SH-SY5Y (cell line): ENCODE measurements at regions not wholly inside any gene's neighbourhood (a gene's known extent, or its start where the extent isn't known, plus 50 kb on each side); places are given as distances from the start of the nearest gene placed in this dataset.

Experiments
- GATA2 ChIP-seq: IDR thresholded peaks from 2 replicates; pipeline ENCODE4 v1.6.1; 2011; ENCODE audit warnings: mild to moderate bottlenecking, low read depth, low read length
- GATA3 ChIP-seq: IDR thresholded peaks from 2 replicates; pipeline ENCODE4 v1.6.1; 2011; ENCODE audit warnings: low read depth, mild to moderate bottlenecking, low read length, moderate library complexity

- TF ChIP-seq GATA3, result no peak
- no peak for TF ChIP-seq GATA2
These were observed 880.3 kb upstream of the MGAT4C start for GRCh38 chr12:87136330-87136976.

- TF ChIP-seq GATA2 (peak; percentile 38; the same call in 1 of the 2 replicates), GATA3 (no peak)
These were observed 871.1 kb upstream of the MGAT4C start for GRCh38 chr12:87127272-87127671.

- TF ChIP-seq GATA2, result no peak
These were observed 865.7 kb upstream of the MGAT4C start for GRCh38 chr12:87121896-87122295.

GRCh38 chr12:87120440-87120839 lies 864.2 kb upstream of the MGAT4C start:
- no peak for TF ChIP-seq GATA3
- TF ChIP-seq GATA2, result no peak

- TF ChIP-seq GATA2 (peak; percentile 77), GATA3 (peak; percentile 67)
These were observed 863.5 kb upstream of the MGAT4C start for GRCh38 chr12:87119713-87120112.

GRCh38 chr12:87117526-87117925 lies 861.3 kb upstream of the MGAT4C start:
- TF ChIP-seq GATA2 (peak; percentile 70), GATA3 (peak; percentile 88)

GRCh38 chr12:87116780-87117179 lies 860.6 kb upstream of the MGAT4C start:
- no peak for TF ChIP-seq GATA2
- no peak for TF ChIP-seq GATA3

GRCh38 chr12:87112571-87113345 lies 856.6 kb upstream of the MGAT4C start:
- TF ChIP-seq GATA2 (no peak), GATA3 (no peak)

- TF ChIP-seq GATA2 (no peak), GATA3 (no peak)
These were observed 851.6 kb upstream of the MGAT4C start for GRCh38 chr12:87107766-87108165.

- TF ChIP-seq GATA3 (no peak), GATA2 (no peak)
These were observed 851.1 kb upstream of the MGAT4C start for GRCh38 chr12:87107270-87107669.

- no peak for TF ChIP-seq GATA3
These were observed 839.9 kb upstream of the MGAT4C start for GRCh38 chr12:87096082-87096585.

GRCh38 chr12:87094356-87094755 lies 838.2 kb upstream of the MGAT4C start:
- TF ChIP-seq GATA3, result no peak
- TF ChIP-seq GATA2, result no peak

- TF ChIP-seq GATA3 (no peak), GATA2 (no peak)
These were observed 836.2 kb upstream of the MGAT4C start for GRCh38 chr12:87092421-87092820.

- TF ChIP-seq GATA3 (no peak), GATA2 (no peak)
These were observed 830.1 kb upstream of the MGAT4C start for GRCh38 chr12:87086118-87086891.

- TF ChIP-seq GATA2 (no peak), GATA3 (no peak)
These were observed 829.1 kb upstream of the MGAT4C start for GRCh38 chr12:87085286-87085685.
